ENCODE measurements at regions not wholly inside any gene's neighbourhood (a gene's known extent, or its start where the extent isn't known, plus 50 kb on each side); places are given as distances from the start of the nearest gene placed in this dataset.

DNA sequence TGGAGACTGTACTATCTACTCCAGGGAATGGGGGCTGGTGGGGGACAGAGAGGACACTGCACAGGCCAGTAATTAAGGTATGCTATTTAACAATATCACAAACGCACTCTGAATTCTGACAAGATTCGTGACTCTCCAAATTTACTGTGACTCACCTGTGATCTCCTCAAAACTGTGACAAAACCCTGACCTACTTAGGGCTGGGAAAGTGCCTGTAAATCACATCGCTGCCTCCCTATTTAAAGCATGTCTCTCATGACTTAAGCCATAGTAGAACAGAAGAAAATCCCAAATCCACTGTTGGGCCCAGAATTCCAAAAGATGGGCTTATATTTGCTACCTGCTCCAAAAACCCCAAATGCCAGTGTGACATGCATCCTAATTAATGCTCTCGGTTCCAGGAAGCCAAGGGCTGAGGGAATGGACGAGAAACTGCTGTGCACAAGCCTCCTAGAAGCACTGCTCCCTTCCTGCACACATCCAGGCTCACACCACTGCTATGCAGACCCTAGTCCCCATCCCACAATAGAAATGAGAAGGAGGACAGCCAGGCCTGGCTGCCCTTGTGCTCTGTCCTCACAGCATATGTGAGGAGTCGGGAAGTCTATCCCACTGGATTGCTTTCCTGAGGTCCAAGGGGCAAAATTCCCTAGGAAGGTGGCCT is 187.7 kb upstream of the CHRNA7 start:
- no peak for TF ChIP-seq FOS (IDR thresholded peaks at IDR 0.05; ENCODE audit: borderline replicate concordance, insufficient read depth, low read length)
- no peak for TF ChIP-seq MYC (IDR thresholded peaks at IDR 0.05; ENCODE audit: low read depth, low read length)
- no peak for TF ChIP-seq EZH2 (IDR thresholded peaks at IDR 0.05; ENCODE audit: borderline replicate concordance, low read depth, low read length, severe bottlenecking)
- TF ChIP-seq GATA2 (IDR thresholded peaks at IDR 0.05; ENCODE audit: insufficient read depth, insufficient read length, low read depth, low read length) = no peak
- TF ChIP-seq POLR2AphosphoS5 (IDR thresholded peaks at IDR 0.05; ENCODE audit: insufficient read depth, low read depth, low read length) = no peak
- TF ChIP-seq POLR2A (IDR thresholded peaks at IDR 0.05; ENCODE audit: low read depth, low read length) = no peak
- TF ChIP-seq, protein P1, sequence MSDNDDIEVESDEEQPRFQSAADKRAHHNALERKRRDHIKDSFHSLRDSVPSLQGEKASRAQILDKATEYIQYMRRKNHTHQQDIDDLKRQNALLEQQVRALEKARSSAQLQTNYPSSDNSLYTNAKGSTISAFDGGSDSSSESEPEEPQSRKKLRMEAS (IDR thresholded peaks at IDR 0.05; ENCODE audit: insufficient read depth, insufficient read length) = no peak
- TF ChIP-seq JUN (IDR thresholded peaks at IDR 0.05; ENCODE audit: borderline replicate concordance, insufficient read depth, insufficient read length, low read depth) = no peak
- TF ChIP-seq, protein P2, sequence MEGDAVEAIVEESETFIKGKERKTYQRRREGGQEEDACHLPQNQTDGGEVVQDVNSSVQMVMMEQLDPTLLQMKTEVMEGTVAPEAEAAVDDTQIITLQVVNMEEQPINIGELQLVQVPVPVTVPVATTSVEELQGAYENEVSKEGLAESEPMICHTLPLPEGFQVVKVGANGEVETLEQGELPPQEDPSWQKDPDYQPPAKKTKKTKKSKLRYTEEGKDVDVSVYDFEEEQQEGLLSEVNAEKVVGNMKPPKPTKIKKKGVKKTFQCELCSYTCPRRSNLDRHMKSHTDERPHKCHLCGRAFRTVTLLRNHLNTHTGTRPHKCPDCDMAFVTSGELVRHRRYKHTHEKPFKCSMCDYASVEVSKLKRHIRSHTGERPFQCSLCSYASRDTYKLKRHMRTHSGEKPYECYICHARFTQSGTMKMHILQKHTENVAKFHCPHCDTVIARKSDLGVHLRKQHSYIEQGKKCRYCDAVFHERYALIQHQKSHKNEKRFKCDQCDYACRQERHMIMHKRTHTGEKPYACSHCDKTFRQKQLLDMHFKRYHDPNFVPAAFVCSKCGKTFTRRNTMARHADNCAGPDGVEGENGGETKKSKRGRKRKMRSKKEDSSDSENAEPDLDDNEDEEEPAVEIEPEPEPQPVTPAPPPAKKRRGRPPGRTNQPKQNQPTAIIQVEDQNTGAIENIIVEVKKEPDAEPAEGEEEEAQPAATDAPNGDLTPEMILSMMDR (IDR thresholded peaks at IDR 0.05; ENCODE audit: extremely low read depth in 1 of 2, insufficient read depth in 1 of 2, low read depth in 1 of 2, low read length in 2 of 2) = no peak
- FAIRE-seq = no peak

More for the DNA sequence above, 187.7 kb upstream of the CHRNA7 start:
- no peaks in the 10 kb centered on the region for H3K79me2 ChIP-seq (ENCODE audit: control insufficient read depth, insufficient read depth, low read length)
- H3K27me3 ChIP-seq (ENCODE audit: control insufficient read depth in 2 of 2, insufficient read depth in 2 of 2, low read length in 2 of 2) = no peaks in the 10 kb centered on the region
- BruUV-seq (replicated peaks) = no TSS peak
- H3K9ac ChIP-seq (replicated peaks; ENCODE audit: extremely low read depth, insufficient read depth, low read length) = no peak overlapping the region
- no peak overlapping the region for H3K4me3 ChIP-seq (replicated peaks in 1 of 3; ENCODE audit: insufficient read depth in 1 of 3, low read depth in 1 of 3, low read length in 3 of 3)
- CTCF ChIA-PET = no interaction called here
- POLR2A ChIA-PET = no interaction called here
- no peaks in the 10 kb centered on the region for H3K4me1 ChIP-seq (ENCODE audit: control insufficient read depth, extremely low read depth, insufficient read depth, low read length)
- no peaks in the 10 kb centered on the region for H4K20me1 ChIP-seq (replicated peaks; ENCODE audit: control insufficient read depth, extremely low read depth, insufficient read depth, low read length)
- no peaks in the 10 kb centered on the region for H3K9me3 ChIP-seq (replicated peaks; ENCODE audit: control insufficient read depth, insufficient read depth, low read length)
- H3K36me3 ChIP-seq (ENCODE audit: control insufficient read depth in 2 of 2, extremely low read depth in 1 of 2, insufficient read depth in 2 of 2, low read length in 2 of 2) = no peaks in the 10 kb centered on the region
- no peaks in the 10 kb centered on the region for H3K9me1 ChIP-seq (replicated peaks; ENCODE audit: control insufficient read depth, extremely low read depth, insufficient read depth, low read length)
- H2AFZ ChIP-seq (ENCODE audit: low read depth, low read length) = no peak overlapping the region
- no peak for DNase-seq (ENCODE audit: low read depth, low spot score)
- no peak overlapping the region for H3K27ac ChIP-seq (ENCODE audit: insufficient read depth, low read depth, low read length)
- dilution Hi-C loops (cut with MboI; ENCODE audit: extremely low pct_ligation_motif_present, low sequenced_read_pairs) (no loop called here), intact Hi-C loops (cut with micrococcal nuclease) (no loop called here)
- H3K4me2 ChIP-seq (ENCODE audit: insufficient read depth, low read length) = no peak overlapping the region

All from endothelial cell of umbilical vein (primary cell).